Heart left ventricle (tissue), 16 donors: ENCODE measurements at regions not wholly inside any gene's neighbourhood (a gene's known extent, or its start where the extent isn't known, plus 50 kb on each side); places are given as distances from the start of the nearest gene placed in this dataset.

ENCODE experiments used
- ATAC-seq, 4 donors: fragments of 200-7000 bp; cut with Tn5 transposase; one replicate each; pipeline ENCODE4 v1.9.1; 2020 to 2022; ENCODE audit warnings: moderate library complexity in 4 of 4, mild to moderate bottlenecking in 3 of 4, moderate number of reproducible peaks in 1 of 4
- DNase-seq, 5 donors: peaks; one replicate each; pipeline ENCODE4 v3.0.0-alpha.2; 2020
- H3K27ac ChIP-seq, 12 donors: fragments of 200-600 bp; sonication (generic) in 4 of 12; one replicate each; pipeline versions ENCODE4 v1.5.0 to v1.8.0; 2016 to 2022; ENCODE audit warnings: mild to moderate bottlenecking in 2 of 12
- H3K27me3 ChIP-seq, 9 donors: fragments of 200-600 bp; sonication (generic) in 2 of 9; one replicate each; pipeline versions ENCODE4 v1.5.1 to v1.8.0; 2016 to 2022; ENCODE audit warnings: mild to moderate bottlenecking in 3 of 9
- H3K36me3 ChIP-seq, 9 donors: fragments of 200-600 bp; sonication (generic) in 2 of 9; one replicate each; pipeline versions ENCODE4 v1.5.0 to v1.8.0; 2018 to 2022; ENCODE audit warnings: mild to moderate bottlenecking in 2 of 9
- H3K4me1 ChIP-seq, 12 donors: fragments of 200-600 bp; sonication (generic) in 4 of 12; one replicate each; pipeline versions ENCODE4 v1.5.0 to v1.8.0; 2016 to 2022; ENCODE audit warnings: mild to moderate bottlenecking in 3 of 12
- H3K4me3 ChIP-seq, 12 donors: fragments of 200-600 bp; sonication (generic) in 4 of 12; one replicate each; pipeline versions ENCODE4 v1.5.0 to v1.8.0; 2017 to 2022; ENCODE audit warnings: mild to moderate bottlenecking in 9 of 12, moderate library complexity in 4 of 12
- H3K9me3 ChIP-seq, 12 donors: fragments of 200-600 bp; sonication (generic) in 4 of 12; one replicate each; pipeline versions ENCODE4 v1.5.0 to v1.8.0; 2016 to 2022; ENCODE audit warnings: mild to moderate bottlenecking in 1 of 12
- POLR2A ChIP-seq, 2 donors: fragments of 450-650 bp; IDR thresholded peaks; one replicate each; pipeline ENCODE4 v1.6.1; 2017; ENCODE audit warnings: antibody characterized with exemption in 2 of 2, mild to moderate bottlenecking in 2 of 2, moderate library complexity in 2 of 2
- WGBS, 4 donors: extraction: QIAGEN DNeasy Blood & Tissue Kit in 2 of 4; methylation state at CpG; one replicate each; pipeline versions ENCODE4 v1.1.5 to v1.1.7; 2013 to 2018; 5-methylcytosine and 5-hydroxymethylcytosine counted together
- intact Hi-C, 10 donors: fragments of 100-400 bp; cut with DNase I; formaldehyde crosslinking; loops; one replicate each; pipeline versions ENCODE4 v1.11.1 to v1.14.2; 2022
- TF ChIP-seq, protein P1 (sequence below), 12 donors: fragments of 200-600 bp; sonication (generic) in 4 of 12; IDR thresholded peaks; one replicate each; pipeline versions ENCODE4 v1.5.0 to v1.8.0; 2018 to 2022; ENCODE audit warnings: antibody characterized with exemption in 12 of 12, mild to moderate bottlenecking in 5 of 12
- donor health status: ischemic (EF 13 %, LVEDD 7.1; RV severe dilation, severe dysfunction).
- donor health status: healthy with polysubstance abuse.
- donor health status: DM: no; HTN: yes; CAD: no.
- donor health status: DM: no; HTN: no; CAD: no.
- donor health status: ischemic (EF 25% LVEDD 6.9; RV normal size, moderate dysfunction).
- donor health status: ischemic (EF 25% LVEDD 5.7; RV mildly dilated, moderate dysfunction).
- donor health status: healthy.
- donor health status: DM: yes; HTN: yes; CAD: no.
- donor health status: ischemic (EF 35%, LVEDD 5.7; RV mildly dilated, moderate dysfunction).
- donor health status: nonischemic (EF 11% LVEDD 7.7; RV severe dilation, severe dysfunction).
- donor health status: DM: yes; HTN: yes; CAD: no.
- donor health status: PGD.
- donor health status: ischemic (EF 29% LVEDD 5.4; RV normal size, mild dysfunction).
- donor health status: nonischemic (EF 23%, LVEDD 6.1; RV moderate dilation, normal function).

DNA sequence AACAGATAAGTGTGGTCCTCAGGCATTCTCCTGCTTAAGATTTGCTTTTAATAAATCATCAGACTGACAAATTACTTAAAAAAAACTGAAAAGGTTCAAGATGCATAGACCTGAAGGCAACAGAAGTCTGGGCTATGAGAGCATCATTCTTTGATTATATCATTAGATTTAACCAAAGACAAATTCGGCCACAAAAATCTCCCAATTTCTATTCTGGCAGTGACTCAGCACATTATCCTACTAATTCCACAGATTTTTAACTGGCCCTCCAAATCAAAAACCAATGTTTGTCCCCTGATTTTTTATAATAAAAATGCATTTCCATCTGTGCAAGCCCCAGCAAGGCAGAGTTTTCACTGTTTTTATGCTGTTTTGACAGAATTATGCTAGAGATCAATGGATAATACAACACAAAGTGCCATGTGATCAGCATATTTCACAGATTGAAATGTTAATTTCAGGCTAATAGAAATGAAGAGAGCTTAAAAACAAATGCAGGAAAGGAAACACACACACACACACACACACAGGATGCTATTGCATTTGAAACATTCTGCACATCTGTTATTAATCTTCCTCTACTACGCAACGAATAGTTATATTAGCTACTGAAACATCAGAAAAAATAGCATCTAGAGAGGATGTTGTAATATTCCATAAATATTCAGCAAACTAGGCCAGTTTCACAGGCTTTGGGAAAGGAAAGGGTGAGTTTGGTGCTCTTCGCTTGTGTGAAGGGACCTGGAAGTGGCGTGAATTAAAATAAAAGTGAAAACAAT, 177.6 kb upstream of the ST8SIA4 start:
- WGBS, 4 donors, result 41 to 57% (median 51%) methylated on average over 5 of the region's 5 CpGs
- TF ChIP-seq, protein P1, sequence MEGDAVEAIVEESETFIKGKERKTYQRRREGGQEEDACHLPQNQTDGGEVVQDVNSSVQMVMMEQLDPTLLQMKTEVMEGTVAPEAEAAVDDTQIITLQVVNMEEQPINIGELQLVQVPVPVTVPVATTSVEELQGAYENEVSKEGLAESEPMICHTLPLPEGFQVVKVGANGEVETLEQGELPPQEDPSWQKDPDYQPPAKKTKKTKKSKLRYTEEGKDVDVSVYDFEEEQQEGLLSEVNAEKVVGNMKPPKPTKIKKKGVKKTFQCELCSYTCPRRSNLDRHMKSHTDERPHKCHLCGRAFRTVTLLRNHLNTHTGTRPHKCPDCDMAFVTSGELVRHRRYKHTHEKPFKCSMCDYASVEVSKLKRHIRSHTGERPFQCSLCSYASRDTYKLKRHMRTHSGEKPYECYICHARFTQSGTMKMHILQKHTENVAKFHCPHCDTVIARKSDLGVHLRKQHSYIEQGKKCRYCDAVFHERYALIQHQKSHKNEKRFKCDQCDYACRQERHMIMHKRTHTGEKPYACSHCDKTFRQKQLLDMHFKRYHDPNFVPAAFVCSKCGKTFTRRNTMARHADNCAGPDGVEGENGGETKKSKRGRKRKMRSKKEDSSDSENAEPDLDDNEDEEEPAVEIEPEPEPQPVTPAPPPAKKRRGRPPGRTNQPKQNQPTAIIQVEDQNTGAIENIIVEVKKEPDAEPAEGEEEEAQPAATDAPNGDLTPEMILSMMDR (IDR thresholded peaks at IDR 0.05), result no peak
- no peak for TF ChIP-seq POLR2A (IDR thresholded peaks at IDR 0.05)
- peak overlapping the region in 3 of 12 donors; percentile 7 to 19 (median 11) for H3K4me3 ChIP-seq
- DNase-seq (peak in 2 of 5 donors; percentile 9 to 17), ATAC-seq (peak in 2 of 4 donors; percentile 47 to 50)
- H3K9me3 ChIP-seq, result peaks cover 0 to 3% (median 0%) of the 10 kb centered on the region in 12 donors
- H3K27ac ChIP-seq, result peak overlapping the region in 6 of 12 donors; percentile 11 to 53 (median 36)
- H3K27me3 ChIP-seq, result no peaks in the 10 kb centered on the region
- intact Hi-C loops, result no loop called here
- H3K36me3 ChIP-seq, result no peaks in the 10 kb centered on the region
- H3K4me1 ChIP-seq, result peaks cover 0 to 12% (median 1%) of the 10 kb centered on the region in 12 donors

DNA sequence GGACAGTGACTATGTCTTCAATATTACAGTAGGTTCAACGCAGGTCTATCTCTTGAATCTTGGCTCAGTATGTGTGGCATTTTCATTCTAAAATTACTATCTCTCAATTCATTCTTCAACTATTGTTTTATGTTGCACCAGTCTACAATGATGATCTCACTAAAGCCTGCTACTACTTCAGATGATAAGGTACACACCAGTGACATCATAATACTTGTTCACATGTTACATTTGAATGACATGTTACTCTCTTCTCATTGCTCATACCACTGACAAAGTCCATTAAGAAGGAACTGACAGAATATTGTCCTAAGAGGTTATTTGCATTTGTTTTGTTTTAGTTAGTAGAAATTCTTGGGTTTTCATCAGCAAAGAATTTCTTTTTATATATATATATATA, 165.2 kb upstream of the ST8SIA4 start:
- no peaks in the 10 kb centered on the region for H3K36me3 ChIP-seq
- no peak for TF ChIP-seq POLR2A (IDR thresholded peaks at IDR 0.05)
- TF ChIP-seq, protein P1 (IDR thresholded peaks at IDR 0.05), result no peak
- DNase-seq, result no peak
- intact Hi-C loops, result no loop called here
- no peak for ATAC-seq
- no peak overlapping the region for H3K27ac ChIP-seq
- H3K4me3 ChIP-seq, result no peak overlapping the region
- WGBS, 4 donors, result 87 to 96% (median 93%) methylated on average over 1 of the region's 1 CpG
- no peaks in the 10 kb centered on the region for H3K27me3 ChIP-seq
- no peaks in the 10 kb centered on the region for H3K4me1 ChIP-seq
- H3K9me3 ChIP-seq, result peaks cover 0 to 10% (median 5%) of the 10 kb centered on the region in 12 donors

DNA sequence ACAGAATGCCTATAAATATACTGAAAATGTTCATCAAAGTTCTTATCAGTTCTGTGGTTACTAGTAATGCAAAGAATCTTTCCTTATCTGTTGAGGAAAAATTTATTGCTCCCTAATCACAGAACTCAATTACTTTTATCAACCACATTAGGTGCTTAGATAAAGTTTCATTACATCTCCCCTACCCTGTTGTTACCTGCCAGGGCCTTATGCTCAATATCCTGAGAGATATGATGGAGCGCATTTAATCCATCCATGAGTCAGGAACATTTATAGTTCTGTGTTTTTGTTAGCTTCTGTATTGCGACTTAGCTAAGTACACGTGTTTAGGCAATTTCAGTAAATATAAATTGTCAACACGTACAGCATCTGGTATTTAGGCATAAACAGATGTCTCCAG, 164.3 kb upstream of the ST8SIA4 start:
- no peaks in the 10 kb centered on the region for H3K27me3 ChIP-seq
- no peak overlapping the region for H3K27ac ChIP-seq
- H3K9me3 ChIP-seq, result peaks cover 0 to 18% (median 12%) of the 10 kb centered on the region in 12 donors
- H3K36me3 ChIP-seq, result no peaks in the 10 kb centered on the region
- no peak overlapping the region for H3K4me3 ChIP-seq
- 61 to 73% (median 67%) methylated on average over 4 of the region's 4 CpGs for WGBS, 4 donors
- no peak for ATAC-seq
- DNase-seq, result no peak
- TF ChIP-seq POLR2A (IDR thresholded peaks at IDR 0.05), result no peak
- TF ChIP-seq, protein P1 (IDR thresholded peaks at IDR 0.05), result no peak
- intact Hi-C loops, result no loop called here
- no peaks in the 10 kb centered on the region for H3K4me1 ChIP-seq

DNA sequence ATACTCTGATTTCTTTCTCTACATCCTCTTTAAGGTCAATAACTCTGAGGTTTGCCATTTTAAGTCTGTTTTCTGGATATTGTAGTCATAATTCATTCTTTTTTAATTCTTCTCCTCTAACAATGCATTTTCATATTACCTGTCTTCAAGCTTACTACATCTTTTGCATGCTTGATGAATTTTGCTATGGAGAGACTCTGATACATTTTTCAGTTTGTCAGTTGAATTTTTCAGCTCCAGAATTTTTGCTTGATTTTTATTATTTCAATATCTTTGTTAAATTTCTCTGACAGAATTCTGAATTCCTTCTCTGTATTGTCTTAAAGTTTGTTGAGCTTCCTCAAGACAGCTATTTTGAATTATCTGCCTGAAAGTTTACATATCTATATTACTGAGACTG, 159.8 kb upstream of the ST8SIA4 start:
- Histone ChIP-seq H3K9me3 (peaks cover 0 to 28% (median 13%) of the 10 kb centered on the region in 12 donors), H3K27me3 (no peaks in the 10 kb centered on the region), H3K36me3 (no peaks in the 10 kb centered on the region), H3K4me1 (no peaks in the 10 kb centered on the region), H3K27ac (no peak overlapping the region), H3K4me3 (no peak overlapping the region)
- DNase-seq (no peak), ATAC-seq (no peak)
- intact Hi-C loops, result no loop called here
- no peak for TF ChIP-seq POLR2A (IDR thresholded peaks at IDR 0.05)
- TF ChIP-seq, protein P1 (IDR thresholded peaks at IDR 0.05), result no peak
